HG02852 (cell line): ENCODE measurements at regions not wholly inside any gene's neighbourhood (a gene's known extent, or its start where the extent isn't known, plus 50 kb on each side); places are given as distances from the start of the nearest gene placed in this dataset.

ENCODE experiments used
- ATAC-seq: cut with Tn5 transposase; IDR thresholded peaks from one replicate; pipeline ENCODE4 v1.9.1; 2021; ENCODE audit warnings: mild to moderate bottlenecking, moderate library complexity; ENCODE audit not compliant: unreplicated experiment

- peak; percentile 66 for ATAC-seq
These were observed 303.8 kb upstream of the NECTIN3 start for GRCh38 chr3:110767838-110768237.

- ATAC-seq = no peak
These were observed 298.1 kb upstream of the NECTIN3 start for GRCh38 chr3:110773413-110773954.

GRCh38 chr3:110774496-110775265 is 296.9 kb upstream of the NECTIN3 start:
- ATAC-seq = no peak

- ATAC-seq = no peak
These were observed 292.0 kb upstream of the NECTIN3 start for GRCh38 chr3:110779581-110779980.

GRCh38 chr3:110783541-110783940 is 288.1 kb upstream of the NECTIN3 start:
- ATAC-seq = no peak

- no peak for ATAC-seq
These were observed 282.8 kb upstream of the NECTIN3 start for GRCh38 chr3:110788794-110789193.

- no peak for ATAC-seq
These were observed 282.3 kb upstream of the NECTIN3 start for GRCh38 chr3:110789315-110789714.

- ATAC-seq = no peak
These were observed 281.0 kb upstream of the NECTIN3 start for GRCh38 chr3:110790631-110791030.

GRCh38 chr3:110791995-110792686 is 279.5 kb upstream of the NECTIN3 start:
- no peak for ATAC-seq

- ATAC-seq = no peak
These were observed 278.0 kb upstream of the NECTIN3 start for GRCh38 chr3:110793611-110794010.

- no peak for ATAC-seq
These were observed 276.5 kb upstream of the NECTIN3 start for GRCh38 chr3:110795163-110795562.

GRCh38 chr3:110799271-110799670 is 272.3 kb upstream of the NECTIN3 start:
- ATAC-seq = no peak

- ATAC-seq = no peak
These were observed 266.8 kb upstream of the NECTIN3 start for GRCh38 chr3:110804856-110805255.

GRCh38 chr3:110806924-110807323 is 264.7 kb upstream of the NECTIN3 start:
- ATAC-seq = no peak

- no peak for ATAC-seq
These were observed 263.0 kb upstream of the NECTIN3 start for GRCh38 chr3:110808630-110809029.

- no peak for ATAC-seq
These were observed 261.3 kb upstream of the NECTIN3 start for GRCh38 chr3:110810356-110810755.

GRCh38 chr3:110811050-110811449 is 260.6 kb upstream of the NECTIN3 start:
- no peak for ATAC-seq

- no peak for ATAC-seq
These were observed 258.1 kb upstream of the NECTIN3 start for GRCh38 chr3:110813541-110813940.

GRCh38 chr3:110814170-110815007 is 257.2 kb upstream of the NECTIN3 start:
- peak; percentile 89 for ATAC-seq

GRCh38 chr3:110815008-110815583 is 256.5 kb upstream of the NECTIN3 start:
- ATAC-seq = no peak

- peak; percentile 35 for ATAC-seq
These were observed 255.6 kb upstream of the NECTIN3 start for GRCh38 chr3:110816008-110816407.
